ENCODE measurements at regions not wholly inside any gene's neighbourhood (a gene's known extent, or its start where the extent isn't known, plus 50 kb on each side); places are given as distances from the start of the nearest gene placed in this dataset.

DNA sequence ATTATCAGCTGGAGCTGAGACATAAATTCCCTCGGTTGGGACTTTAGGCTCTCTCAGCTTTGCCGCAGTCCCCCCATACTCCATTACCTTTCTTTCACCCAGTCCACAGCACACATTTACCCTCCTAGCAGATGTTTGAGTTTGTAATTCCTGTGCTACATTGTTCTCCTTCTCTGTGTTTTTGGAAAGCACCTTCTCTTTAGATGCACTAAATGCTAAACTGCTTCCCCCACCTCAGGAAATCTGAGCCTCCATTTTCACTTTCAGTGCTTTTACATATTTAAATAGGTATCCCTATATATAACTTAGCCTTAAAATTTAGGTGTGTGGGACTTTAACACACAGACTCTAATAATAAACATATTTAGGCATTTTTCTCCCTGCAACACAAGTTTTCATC lies 356.9 kb downstream of the NFIB start:
- Mint-ChIP-seq H3K27ac (no peak overlapping the region), H3K36me3 (no peaks in the 10 kb centered on the region), H3K4me3 (no peak overlapping the region), H3K9me3 (peaks cover 6% of the 10 kb centered on the region), H3K4me1 (ENCODE audit: unreplicated experiment) (peaks cover 28% of the 10 kb centered on the region), H3K27me3 (peaks cover 7% of the 10 kb centered on the region)
- no peak for DNase-seq (ENCODE audit: extremely low spot score, unreplicated experiment)
- TF ChIP-seq, protein P1, sequence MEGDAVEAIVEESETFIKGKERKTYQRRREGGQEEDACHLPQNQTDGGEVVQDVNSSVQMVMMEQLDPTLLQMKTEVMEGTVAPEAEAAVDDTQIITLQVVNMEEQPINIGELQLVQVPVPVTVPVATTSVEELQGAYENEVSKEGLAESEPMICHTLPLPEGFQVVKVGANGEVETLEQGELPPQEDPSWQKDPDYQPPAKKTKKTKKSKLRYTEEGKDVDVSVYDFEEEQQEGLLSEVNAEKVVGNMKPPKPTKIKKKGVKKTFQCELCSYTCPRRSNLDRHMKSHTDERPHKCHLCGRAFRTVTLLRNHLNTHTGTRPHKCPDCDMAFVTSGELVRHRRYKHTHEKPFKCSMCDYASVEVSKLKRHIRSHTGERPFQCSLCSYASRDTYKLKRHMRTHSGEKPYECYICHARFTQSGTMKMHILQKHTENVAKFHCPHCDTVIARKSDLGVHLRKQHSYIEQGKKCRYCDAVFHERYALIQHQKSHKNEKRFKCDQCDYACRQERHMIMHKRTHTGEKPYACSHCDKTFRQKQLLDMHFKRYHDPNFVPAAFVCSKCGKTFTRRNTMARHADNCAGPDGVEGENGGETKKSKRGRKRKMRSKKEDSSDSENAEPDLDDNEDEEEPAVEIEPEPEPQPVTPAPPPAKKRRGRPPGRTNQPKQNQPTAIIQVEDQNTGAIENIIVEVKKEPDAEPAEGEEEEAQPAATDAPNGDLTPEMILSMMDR (conservative IDR thresholded peaks at IDR 0.05): no peak

GRCh38 chr9:13956107-13956506 lies 357.8 kb downstream of the NFIB start:
- Mint-ChIP-seq H3K4me1 (ENCODE audit: unreplicated experiment) (peaks cover 22% of the 10 kb centered on the region), H3K36me3 (no peaks in the 10 kb centered on the region), H3K27ac (no peak overlapping the region), H3K9me3 (peaks cover 6% of the 10 kb centered on the region), H3K27me3 (peaks cover 7% of the 10 kb centered on the region), H3K4me3 (no peak overlapping the region)
- DNase-seq (ENCODE audit: extremely low spot score, unreplicated experiment): no peak
- TF ChIP-seq, protein P1 (conservative IDR thresholded peaks at IDR 0.05): no peak

DNA sequence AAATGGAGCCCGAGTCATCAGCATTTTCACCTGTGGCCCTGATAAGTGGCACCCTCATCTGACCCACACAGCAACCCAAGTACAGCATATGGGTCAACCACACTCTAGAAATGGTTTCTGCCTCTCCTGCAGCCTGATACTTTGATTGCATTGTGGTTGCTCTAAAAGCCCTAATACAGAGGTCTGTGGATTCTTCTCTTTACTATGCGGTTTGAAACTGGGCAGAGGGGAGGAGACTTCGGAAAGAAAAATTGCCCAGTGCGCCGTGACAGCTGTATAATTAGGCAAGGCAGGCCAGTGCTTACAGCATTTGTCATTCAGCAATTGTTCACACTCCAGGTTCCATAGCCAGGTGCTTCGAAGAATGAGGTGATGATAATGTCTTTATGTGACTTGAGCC lies 361.0 kb downstream of the NFIB start:
- Mint-ChIP-seq H3K9me3 (peaks cover 15% of the 10 kb centered on the region), H3K4me1 (ENCODE audit: unreplicated experiment) (peaks cover 22% of the 10 kb centered on the region), H3K27me3 (peaks cover 7% of the 10 kb centered on the region), H3K36me3 (no peaks in the 10 kb centered on the region), H3K4me3 (no peak overlapping the region), H3K27ac (no peak overlapping the region)
- no peak for DNase-seq (ENCODE audit: extremely low spot score, unreplicated experiment)
- TF ChIP-seq, protein P1 (conservative IDR thresholded peaks at IDR 0.05): no peak

- TF ChIP-seq, protein P1 (conservative IDR thresholded peaks at IDR 0.05): no peak
- peaks cover 5% of the 10 kb centered on the region for H3K27me3 Mint-ChIP-seq
- peaks cover 13% of the 10 kb centered on the region for H3K9me3 Mint-ChIP-seq
- H3K36me3 Mint-ChIP-seq: no peaks in the 10 kb centered on the region
- DNase-seq (ENCODE audit: extremely low spot score, unreplicated experiment): no peak
- peaks cover 10% of the 10 kb centered on the region for H3K4me1 Mint-ChIP-seq (ENCODE audit: unreplicated experiment)
- H3K27ac Mint-ChIP-seq: no peak overlapping the region
- H3K4me3 Mint-ChIP-seq: no peak overlapping the region
Measured at GRCh38 chr9:13948037-13948436, 365.9 kb downstream of the NFIB start.

DNA sequence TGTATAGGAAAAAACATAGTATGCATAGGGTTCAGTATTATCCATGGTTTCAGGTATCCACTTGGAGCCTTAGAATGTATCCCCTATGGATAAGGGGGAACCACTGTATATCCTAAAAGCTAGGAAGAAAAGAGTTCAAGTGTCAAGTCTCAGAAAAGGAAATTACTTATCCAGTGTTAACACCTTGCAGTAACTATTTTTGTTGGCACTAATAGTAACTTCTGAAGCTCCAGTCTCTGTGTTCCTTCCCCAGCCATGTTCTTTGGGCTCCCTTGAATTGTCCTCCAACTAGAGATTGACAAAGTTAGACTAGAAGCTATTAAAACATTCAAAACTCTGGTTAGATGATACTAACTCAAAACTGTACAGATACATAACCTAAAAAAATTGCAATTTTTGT lies 370.8 kb downstream of the NFIB start:
- Mint-ChIP-seq H3K36me3 (no peaks in the 10 kb centered on the region), H3K27ac (no peak overlapping the region), H3K4me1 (ENCODE audit: unreplicated experiment) (peaks cover 17% of the 10 kb centered on the region), H3K4me3 (no peak overlapping the region), H3K27me3 (no peaks in the 10 kb centered on the region), H3K9me3 (no peaks in the 10 kb centered on the region)
- TF ChIP-seq, protein P1 (conservative IDR thresholded peaks at IDR 0.05): no peak
- no peak for DNase-seq (ENCODE audit: extremely low spot score, unreplicated experiment)

GRCh38 chr9:13942695-13943094 lies 371.2 kb downstream of the NFIB start:
- DNase-seq (ENCODE audit: extremely low spot score, unreplicated experiment): no peak
- H3K27ac Mint-ChIP-seq: no peak overlapping the region

More at GRCh38 chr9:13942695-13943094, 371.2 kb downstream of the NFIB start:
- no peaks in the 10 kb centered on the region for H3K36me3 Mint-ChIP-seq
- no peak overlapping the region for H3K4me3 Mint-ChIP-seq
- no peaks in the 10 kb centered on the region for H3K9me3 Mint-ChIP-seq
- TF ChIP-seq, protein P1 (conservative IDR thresholded peaks at IDR 0.05): no peak
- no peaks in the 10 kb centered on the region for H3K27me3 Mint-ChIP-seq
- H3K4me1 Mint-ChIP-seq (ENCODE audit: unreplicated experiment): peaks cover 17% of the 10 kb centered on the region
